GM18519 (cell line): ENCODE measurements at regions not wholly inside any gene's neighbourhood (a gene's known extent, or its start where the extent isn't known, plus 50 kb on each side); places are given as distances from the start of the nearest gene placed in this dataset.

ENCODE experiments used
- ATAC-seq: cut with Tn5 transposase; IDR thresholded peaks from one replicate; pipeline ENCODE4 v1.9.1; 2021; ENCODE audit warnings: mild to moderate bottlenecking, moderate library complexity; ENCODE audit not compliant: unreplicated experiment, low FRiP score

DNA sequence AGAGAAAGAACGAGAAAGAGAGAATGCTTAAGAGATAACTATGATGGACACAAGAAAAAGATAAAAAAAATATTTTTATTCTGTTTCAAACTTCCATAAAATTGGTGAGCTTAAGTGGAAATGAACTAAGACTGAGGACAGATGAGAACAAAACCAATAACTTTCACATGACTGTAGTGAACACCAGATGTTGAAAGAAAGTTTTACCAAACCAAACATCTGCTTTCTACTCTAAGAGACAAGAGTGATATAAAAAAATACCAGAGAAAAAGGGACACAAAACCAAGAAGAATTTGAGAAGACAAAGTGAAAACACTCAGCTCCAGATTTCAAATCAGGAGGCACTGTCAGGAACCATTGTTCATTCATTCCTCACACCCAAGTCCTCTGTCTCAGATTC is 147.9 kb downstream of the IMPG2 start:
- ATAC-seq, result no peak

DNA sequence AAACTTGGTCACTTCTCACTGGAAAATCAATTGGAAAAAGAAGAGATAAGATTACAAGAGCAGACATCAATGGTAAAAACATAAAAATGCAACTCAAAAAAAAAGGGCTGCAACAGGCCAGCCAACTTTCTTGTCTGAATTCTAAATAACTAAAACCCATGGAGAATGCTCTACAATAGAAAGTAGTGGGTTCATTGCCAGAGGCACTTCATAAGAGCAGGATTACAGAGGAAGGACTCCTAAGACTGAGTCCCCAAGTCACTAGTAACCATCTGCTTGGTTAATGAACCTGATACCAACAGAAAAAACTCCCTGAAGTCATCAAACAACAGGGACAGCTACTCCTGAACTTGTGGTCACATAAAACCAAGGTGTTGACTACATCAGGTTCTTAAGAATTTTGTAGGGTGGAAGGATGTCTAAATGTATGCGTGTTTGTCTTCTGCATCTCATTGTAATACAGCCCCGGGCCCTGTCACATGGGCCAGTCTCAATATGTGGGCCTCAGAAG is 148.6 kb downstream of the IMPG2 start:
- no peak for ATAC-seq

DNA sequence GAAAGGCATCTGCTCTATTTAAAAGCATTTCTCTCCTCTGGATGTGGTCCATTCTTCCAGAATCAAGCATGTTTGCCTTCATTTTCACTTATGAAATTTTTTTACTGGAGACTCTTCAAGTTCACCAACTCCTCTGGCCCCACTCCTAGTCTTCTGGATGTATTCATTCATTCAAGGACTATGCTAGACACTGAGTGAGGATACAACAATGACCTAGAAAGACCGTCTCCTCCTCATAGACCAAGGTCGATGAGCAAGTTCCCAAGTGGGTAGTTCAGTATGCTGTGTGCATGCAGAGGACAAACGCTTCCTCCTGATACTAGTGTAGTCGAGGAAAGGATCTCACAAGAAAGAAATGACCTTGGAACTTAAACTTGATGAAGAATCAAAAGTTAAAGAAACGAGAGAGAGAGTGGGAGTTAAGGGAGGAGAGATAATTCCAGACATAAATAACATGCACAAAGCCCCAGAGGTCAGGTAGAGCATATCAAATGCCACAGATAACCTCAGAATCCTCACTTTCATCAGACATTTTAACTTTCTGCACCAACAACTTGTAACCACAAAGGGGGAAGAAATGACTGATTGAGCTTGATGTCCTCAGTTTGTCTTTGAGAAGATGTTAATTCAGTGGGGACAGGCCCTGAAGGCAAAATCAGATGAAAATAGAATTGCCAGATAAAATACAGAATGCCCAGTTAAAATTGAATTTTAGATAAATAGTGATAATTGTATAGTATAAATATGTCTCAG is 149.4 kb downstream of the IMPG2 start:
- no peak for ATAC-seq

- ATAC-seq, result no peak
Observed at GRCh38 chr3:101170062-101170771, 150.2 kb downstream of the IMPG2 start.

- ATAC-seq, result no peak
Observed at GRCh38 chr3:101169516-101169915, 150.9 kb downstream of the IMPG2 start.

DNA sequence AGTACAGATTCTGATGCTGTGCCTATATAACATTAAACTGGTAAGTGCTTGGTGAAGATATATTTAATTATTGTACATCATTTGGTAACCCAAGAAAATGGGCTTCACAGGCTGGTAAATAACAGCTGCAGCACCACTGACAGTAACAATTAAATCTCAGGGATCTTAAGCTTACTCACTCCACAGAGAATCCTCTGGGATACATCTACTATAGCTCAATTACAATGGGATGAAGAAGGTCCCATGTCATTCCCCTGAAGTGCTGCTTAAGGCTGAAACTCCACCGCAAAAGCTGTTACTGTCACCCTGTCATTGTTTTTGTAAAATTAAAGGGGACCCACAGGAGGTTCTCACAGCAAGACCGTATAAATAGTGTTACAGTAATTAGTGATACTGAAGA is 153.0 kb downstream of the IMPG2 start:
- ATAC-seq, result no peak

GRCh38 chr3:101166150-101166549 is 154.2 kb downstream of the IMPG2 start:
- peak; percentile 46 for ATAC-seq

DNA sequence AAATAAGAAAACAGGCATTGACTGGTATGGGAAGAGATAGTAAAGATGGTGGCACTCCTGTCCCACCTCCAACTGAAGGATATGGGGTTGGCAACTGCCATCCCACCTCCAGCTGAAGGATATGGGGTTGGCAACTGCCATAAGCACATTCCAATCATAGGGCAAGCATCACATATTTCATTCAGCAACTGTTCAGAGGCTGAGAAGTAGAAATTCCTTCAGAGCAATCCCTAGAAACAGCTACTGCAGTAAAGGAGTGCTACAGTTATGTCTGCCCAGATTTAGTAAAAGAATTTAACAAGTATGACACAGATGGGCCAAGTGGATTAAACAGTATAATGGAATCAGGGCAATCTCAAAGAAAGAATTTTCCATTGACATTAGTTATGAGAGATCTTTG is 156.8 kb downstream of the IMPG2 start:
- no peak for ATAC-seq

DNA sequence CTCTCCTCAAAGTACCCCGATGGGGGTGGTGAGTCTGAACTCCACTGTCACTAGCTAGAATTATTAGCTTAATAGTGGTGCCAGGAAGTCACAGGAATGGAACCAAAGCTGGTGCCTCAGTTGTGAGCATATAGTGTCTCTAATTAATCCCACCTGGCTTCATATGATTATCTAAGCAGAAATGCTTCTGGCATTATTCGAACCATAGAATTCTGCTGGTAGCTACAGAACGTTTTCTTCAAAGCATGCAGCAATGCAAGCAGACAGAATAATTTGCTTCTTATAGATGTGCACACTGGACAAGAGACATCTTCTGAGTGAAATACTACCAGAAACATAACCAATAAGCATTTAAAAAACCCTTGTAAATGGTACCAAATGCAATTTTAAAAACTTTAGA is 160.9 kb downstream of the IMPG2 start:
- no peak for ATAC-seq

GRCh38 chr3:101158374-101158773 is 162.0 kb downstream of the IMPG2 start:
- ATAC-seq, result no peak

DNA sequence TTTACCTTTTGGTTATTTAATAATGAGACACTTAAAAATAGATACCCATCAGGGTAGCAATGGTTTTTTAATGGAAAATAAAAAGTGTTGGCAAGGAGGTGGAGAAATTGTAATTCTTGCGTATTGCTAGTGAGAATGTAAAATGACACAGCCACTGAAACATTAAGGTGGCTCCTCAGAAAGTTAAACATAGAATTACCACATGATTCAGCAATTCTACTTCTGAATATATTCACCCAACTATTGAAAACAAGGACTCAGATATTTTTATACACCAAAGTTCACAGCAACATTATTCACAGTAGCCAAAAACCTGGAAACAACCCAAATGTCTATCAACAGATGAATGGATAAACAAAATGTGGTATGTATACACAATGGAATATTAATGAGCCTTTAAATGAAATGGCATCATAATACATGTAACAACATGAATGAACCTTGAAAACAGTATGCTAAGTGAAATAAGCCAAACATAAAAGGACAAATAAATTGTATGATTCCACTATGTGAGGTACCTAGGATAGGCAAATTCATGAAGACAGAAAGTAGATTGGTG is 163.5 kb downstream of the IMPG2 start:
- ATAC-seq, result no peak

GRCh38 chr3:101155825-101156224 is 162.6 kb upstream of the ABI3BP start:
- no peak for ATAC-seq

- ATAC-seq, result no peak
Observed at GRCh38 chr3:101154401-101154800, 161.2 kb upstream of the ABI3BP start.

- no peak for ATAC-seq
Observed at GRCh38 chr3:101151286-101151913, 158.2 kb upstream of the ABI3BP start.

- no peak for ATAC-seq
Observed at GRCh38 chr3:101150504-101150903, 157.3 kb upstream of the ABI3BP start.

DNA sequence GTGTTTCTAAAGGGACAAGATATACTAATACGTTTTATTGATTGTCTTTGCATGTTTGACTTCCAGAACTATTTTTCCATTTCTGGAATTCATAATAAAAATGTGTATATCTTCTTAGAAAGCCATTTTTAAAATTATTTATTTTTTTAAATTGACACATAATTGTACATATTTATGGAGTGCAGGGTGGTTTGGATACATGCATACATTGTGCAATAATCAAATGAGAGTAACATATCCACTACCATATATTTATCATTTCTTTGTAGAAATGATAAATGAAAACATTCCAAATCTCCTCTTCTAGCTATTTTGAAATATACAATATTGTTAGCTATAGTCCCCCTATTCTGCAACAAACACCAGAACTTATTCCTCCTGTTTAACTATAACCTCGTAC is 156.5 kb upstream of the ABI3BP start:
- no peak for ATAC-seq

DNA sequence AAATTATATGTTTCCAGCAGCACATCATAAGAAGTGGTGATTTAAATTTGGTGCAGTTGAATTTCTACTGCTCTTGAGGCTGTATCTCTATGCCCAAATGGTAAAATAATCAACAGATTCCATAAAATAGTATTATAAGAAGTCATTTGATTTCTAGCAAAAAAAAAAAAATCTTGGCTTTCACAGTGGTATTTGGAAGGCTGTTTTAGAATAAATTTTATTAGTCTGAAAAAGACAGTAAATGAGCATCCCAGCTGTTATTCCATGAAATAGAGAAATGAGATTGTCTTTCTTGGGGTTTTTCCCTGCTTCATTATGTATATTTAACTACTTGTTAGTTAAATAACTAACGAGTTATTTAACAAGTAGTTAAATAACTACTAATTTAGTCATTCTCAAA is 156.0 kb upstream of the ABI3BP start:
- ATAC-seq, result no peak

DNA sequence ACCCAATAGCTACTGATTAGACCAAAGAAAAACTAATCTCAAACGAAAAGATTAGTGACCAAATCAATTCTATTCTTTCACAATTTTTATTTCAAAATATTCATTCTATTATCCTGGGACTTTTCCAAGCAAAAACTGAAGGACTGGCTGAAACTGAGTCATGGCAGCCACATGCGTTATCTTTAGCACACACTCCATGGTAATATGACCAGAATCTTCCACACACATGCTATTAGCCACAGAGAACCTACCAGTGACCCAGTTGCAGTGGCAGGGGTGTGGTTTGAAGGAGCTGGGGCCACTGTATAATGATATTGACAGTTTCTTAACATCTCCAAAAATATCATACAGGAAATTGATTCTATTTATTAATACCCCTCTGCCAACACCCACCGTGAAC is 154.8 kb upstream of the ABI3BP start:
- ATAC-seq, result no peak

DNA sequence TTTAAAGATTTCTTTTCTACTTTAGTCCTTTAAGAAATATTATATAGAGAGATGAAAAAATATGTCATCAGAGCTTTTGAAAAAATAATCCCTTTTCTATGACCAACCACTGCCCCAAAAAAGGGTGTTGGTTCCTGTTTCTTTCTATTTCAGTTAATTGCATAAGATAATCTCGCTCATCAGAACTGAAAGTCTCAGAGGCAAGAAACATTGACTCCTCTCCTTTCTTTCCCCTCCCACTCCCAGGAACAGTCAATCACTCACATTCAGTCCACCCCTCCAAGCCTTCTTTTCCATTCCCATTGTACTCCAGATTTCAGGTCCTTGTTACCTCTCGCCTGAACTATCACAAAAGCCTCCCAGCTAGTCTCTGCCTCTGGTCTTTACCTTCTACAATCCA is 153.7 kb upstream of the ABI3BP start:
- ATAC-seq, result no peak

GRCh38 chr3:101144105-101144504 is 150.9 kb upstream of the ABI3BP start:
- no peak for ATAC-seq

GRCh38 chr3:101143012-101143411 is 149.8 kb upstream of the ABI3BP start:
- no peak for ATAC-seq
